D721Med (cell line): ENCODE measurements at regions not wholly inside any gene's neighbourhood (a gene's known extent, or its start where the extent isn't known, plus 50 kb on each side); places are given as distances from the start of the nearest gene placed in this dataset.
"Not testable (repeated sequence)": the region's sequence is repeated elsewhere in the genome, so short reads cannot be mapped to it uniquely, and the experiment has no call there.

ENCODE experiments used
- DNase-seq: peaks from one replicate; pipeline ENCODE4 v3.0.0; 2011; ENCODE audit warnings: low spot score; ENCODE audit not compliant: insufficient read length
- FAIRE-seq: peaks from 2 replicates; lab custom pipeline; 2011; peaks lifted over from hg19 to GRCh38; lab: Jason Lieb, UNC
- CTCF ChIP-seq: IDR thresholded peaks from 2 replicates; pipeline ENCODE4 v1.5.1; 2012; ENCODE audit warnings: mild to moderate bottlenecking, control low read depth; ENCODE audit not compliant: insufficient read depth; ENCODE audit errors: missing control alignments

GRCh38 chr9:91004484-91004883, 202.9 kb downstream of the SYK start:
- DNase-seq (no peak), FAIRE-seq (no peak)
- no peak for TF ChIP-seq CTCF

- no peak for TF ChIP-seq CTCF
- DNase-seq (no peak), FAIRE-seq (no peak)
Measured at GRCh38 chr9:91004992-91005391, 203.4 kb downstream of the SYK start.

- no peak for TF ChIP-seq CTCF
- DNase-seq, result no peak
Measured at GRCh38 chr9:91006046-91006445, 204.4 kb downstream of the SYK start.

GRCh38 chr9:91008568-91008967, 206.9 kb downstream of the SYK start:
- DNase-seq, result no peak
- FAIRE-seq, result no peak
- TF ChIP-seq CTCF, result no peak

More at GRCh38 chr9:91006046-91006445, 204.4 kb downstream of the SYK start:
- FAIRE-seq, result no peak

- TF ChIP-seq CTCF, result no peak
- no peak for DNase-seq
- FAIRE-seq, result no peak
Measured at GRCh38 chr9:91011891-91012290, 210.3 kb downstream of the SYK start.

GRCh38 chr9:91012933-91013841, 211.6 kb downstream of the SYK start:
- DNase-seq (no peak), FAIRE-seq (no peak)
- TF ChIP-seq CTCF, result no peak

GRCh38 chr9:91017245-91017644, 215.6 kb downstream of the SYK start:
- no peak for FAIRE-seq
- no peak for DNase-seq
- no peak for TF ChIP-seq CTCF

- not testable (repeated sequence) for DNase-seq, FAIRE-seq
Measured at GRCh38 chr9:91019871-91020270, 218.3 kb downstream of the SYK start.

- DNase-seq, FAIRE-seq: not testable (repeated sequence)
Measured at GRCh38 chr9:91021656-91022055, 220.0 kb downstream of the SYK start.
